M059J (cell line): ENCODE measurements at regions not wholly inside any gene's neighbourhood (a gene's known extent, or its start where the extent isn't known, plus 50 kb on each side); places are given as distances from the start of the nearest gene placed in this dataset.
"Not testable (repeated sequence)": the region's sequence is repeated elsewhere in the genome, so short reads cannot be mapped to it uniquely, and the experiment has no call there.

Source experiments
- DNase-seq: peaks from one replicate; pipeline ENCODE4 v3.0.0-alpha.2; 2012; ENCODE audit warnings: low read depth

DNA sequence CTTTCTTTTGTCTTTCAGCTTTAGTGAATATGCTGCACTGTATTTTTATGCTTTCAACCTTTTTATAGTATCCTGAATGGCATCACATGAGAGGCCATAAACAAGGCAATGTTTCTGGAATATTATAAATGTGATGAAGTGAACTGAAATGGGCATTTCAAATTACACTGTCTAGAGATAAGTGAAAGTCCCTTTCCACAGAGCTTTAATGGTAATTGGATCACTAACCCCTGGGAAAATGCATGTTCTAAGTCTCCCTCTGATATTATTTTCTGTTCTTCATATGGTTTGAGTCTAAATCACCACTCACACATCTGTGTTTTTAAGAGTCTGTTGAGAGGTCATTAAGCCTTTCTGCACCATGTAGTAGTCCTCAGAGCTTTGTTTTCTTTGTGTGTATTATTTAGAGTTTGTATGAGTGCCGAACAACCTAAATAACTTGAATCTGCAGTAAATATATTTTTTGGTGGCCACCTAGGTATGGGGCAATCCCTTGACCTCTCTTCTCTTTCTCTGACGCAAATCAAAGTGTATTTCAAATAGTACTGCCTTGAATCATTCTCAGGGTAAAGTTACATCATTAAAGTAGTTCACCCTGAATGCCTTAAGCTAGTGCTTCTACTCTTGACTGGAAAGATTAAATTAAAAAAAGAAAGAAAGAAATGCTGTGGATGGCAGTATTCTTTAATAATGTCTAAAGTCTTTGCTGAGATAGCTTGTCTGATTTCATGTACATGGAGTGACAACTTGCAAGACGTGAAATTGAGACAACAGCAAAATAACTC, 1931.0 kb upstream of the CDH6 start:
- no peak for DNase-seq

DNA sequence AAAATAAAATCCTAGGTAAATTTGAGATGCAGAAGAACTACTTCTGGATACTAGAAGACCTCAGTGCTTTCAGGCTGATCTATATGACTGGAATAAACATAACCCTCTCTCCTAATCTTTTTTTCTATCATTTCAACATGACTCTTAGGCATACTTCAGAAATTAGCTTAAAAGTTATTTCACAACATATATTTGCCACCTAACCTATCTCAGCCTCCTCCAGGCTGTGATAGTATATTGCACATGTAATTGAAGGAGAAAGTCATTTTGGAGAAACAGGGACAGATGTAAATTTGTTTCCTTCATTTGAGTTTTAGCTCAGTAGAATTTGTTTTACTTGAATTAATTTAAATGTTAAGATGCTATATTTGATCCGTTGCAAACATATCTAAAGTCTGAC, 1932.3 kb upstream of the CDH6 start:
- no peak for DNase-seq

DNA sequence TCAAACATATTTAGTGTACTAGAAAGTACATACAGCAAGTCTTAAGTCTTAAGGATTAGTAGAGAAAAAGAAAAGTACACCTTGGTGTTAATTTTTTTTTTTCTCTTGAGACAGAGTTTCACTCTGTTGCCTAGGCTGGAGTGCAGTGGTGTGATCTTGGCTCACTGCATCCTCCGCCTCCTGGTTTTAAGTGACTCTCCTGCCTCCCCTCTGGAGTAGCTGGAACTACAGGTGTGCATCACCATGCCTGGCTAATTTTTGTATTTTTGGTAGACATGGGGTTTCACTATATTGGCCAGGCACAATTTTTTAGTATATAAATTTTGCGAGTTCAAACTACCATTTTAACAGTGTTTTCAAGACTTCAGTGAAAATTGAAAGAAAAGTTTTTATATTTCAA, 1941.1 kb upstream of the CDH6 start:
- DNase-seq = no peak

DNA sequence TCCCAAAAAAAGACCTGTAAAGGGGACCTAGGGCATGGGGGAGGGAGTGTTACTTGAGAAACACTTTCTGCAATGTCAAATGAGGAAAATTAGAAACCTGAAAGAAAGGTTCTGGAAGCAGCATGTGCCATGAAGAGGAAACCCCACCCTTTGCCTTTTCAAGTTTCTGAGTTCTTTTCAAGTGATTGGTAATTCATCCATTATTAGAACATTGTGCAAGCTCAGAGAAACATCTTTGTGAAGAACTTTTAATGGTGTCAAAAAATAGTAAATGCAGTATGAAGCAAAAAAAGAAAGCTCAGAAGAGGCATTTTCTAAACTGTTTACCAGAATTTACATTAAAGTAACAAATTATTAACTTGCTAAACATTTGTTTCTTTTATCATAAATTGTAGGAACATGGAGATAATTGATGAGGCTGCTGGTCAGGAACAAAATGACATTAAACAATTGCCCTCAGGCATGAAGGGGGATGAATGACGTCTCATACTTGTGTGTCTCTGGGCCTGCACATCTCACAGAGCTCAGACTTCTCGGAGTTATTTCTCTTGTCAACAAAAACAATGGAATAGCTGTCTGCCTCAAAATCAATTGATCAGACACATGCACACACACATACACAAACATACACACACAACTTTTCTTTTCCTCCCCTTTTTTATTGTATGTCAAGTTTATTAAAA, 1946.0 kb upstream of the CDH6 start:
- no peak for DNase-seq

DNA sequence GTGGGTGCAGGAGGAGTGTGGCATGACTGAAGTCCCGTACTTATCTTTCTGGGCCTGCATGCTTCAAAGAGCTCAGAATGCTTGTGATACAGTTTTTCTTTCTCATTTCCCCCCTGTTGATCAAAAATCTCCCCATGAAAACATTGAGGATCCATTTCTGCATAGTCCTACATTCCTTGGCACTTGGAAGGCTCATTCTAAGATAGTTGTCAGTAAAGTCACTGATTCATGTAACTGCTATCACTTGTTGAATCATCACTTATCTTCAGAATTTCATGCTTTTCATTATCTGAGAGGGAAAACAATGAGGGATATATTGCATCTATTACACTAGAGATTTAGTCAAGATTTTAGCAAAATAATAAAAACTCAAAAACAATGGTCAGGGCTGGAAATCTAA, 1953.1 kb upstream of the CDH6 start:
- no peak for DNase-seq

DNA sequence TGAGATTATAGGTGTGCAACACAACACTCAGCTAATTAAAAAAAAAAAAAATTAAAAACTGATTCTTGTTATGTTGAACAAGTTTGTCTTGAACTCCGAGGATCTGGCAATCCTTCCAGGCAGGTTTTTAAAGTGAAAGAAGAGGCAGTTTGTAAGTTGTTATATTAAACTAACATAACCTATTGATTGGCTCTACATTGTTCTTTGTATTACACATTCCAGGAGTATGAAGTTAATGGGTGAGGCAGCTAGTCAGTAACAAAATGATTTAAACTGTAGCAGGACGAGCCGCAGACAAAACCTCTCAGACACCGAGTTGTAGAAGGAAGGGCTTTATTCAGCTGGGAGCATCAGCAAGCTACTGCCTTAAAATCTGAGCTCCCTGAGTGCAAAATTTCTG, 1953.9 kb upstream of the CDH6 start:
- no peak for DNase-seq

DNA sequence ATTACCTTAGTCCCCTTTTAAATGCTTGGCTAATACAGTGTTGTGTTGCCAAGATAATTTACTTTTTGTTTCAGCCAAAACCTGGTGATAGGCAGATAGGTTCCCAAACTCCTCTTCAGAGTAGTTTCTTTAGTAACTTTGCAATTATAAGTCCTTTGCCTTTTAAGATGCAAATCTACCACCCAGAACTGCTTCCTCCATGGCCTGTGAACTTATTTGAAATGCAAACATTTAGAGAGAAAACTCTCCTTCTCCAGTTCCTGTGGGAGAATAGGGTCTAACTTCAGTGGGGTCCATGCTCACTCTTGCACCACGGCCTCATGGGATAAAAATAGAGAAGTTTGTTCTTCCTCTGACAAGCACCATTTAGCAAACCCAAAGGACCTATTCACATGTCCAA, 1955.4 kb upstream of the CDH6 start:
- DNase-seq = no peak

DNA sequence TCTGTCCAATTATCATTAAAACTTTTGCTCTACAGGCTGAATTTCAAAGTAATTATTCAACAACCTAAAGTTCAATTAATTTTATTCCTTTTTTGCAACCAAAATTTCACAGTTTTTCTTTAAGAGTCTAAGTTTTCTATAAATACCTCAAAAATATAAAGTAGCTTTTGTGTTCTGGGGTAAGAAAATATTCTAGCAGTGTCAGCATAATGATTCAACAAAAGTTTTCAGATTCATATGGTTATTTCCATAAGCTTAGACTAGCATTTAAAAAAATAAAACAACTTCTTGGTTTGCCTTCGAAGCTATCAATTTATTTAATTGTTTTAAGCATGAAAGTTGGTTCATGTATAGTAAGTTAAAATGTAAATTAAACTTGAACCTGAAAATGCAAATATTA, 1962.3 kb upstream of the CDH6 start:
- no peak for DNase-seq

DNA sequence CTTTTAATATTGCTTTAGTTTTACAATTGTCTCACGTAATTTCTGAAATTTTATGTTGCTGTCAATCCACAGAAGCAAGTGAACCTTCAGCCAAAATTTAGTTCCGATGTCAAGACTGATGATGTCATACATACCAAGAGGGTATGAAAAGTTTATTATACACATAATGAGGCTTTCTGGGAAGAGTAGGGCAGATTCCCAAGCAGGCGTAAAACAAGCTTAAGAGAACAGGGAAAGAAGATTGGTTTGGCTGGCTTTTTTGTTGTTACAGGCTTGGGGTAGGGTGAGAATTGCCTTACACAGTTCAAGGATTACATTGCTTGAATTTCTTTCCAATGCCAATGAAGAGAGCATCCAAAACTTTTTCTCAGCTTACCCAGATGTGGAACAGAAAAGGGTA, 1962.9 kb upstream of the CDH6 start:
- no peak for DNase-seq

DNA sequence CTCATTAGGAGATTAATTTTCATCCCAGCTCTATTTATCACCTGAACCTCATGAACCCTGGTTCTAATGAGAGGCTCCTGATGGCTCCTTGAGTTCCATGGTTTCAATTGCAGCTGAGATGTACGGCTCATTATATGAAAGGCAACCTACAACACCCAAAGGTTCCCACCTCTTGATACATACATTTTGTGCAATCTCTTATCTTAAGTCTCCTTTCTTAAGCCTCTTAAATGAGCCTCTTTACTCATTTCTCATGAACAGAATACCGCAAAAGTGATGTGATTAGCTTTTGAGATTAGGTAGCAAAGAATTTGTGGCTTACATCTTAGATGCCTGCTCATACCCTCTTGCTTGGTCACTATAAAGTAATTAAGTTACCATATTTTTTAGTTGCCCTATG, 1964.0 kb upstream of the CDH6 start:
- DNase-seq = no peak

DNA sequence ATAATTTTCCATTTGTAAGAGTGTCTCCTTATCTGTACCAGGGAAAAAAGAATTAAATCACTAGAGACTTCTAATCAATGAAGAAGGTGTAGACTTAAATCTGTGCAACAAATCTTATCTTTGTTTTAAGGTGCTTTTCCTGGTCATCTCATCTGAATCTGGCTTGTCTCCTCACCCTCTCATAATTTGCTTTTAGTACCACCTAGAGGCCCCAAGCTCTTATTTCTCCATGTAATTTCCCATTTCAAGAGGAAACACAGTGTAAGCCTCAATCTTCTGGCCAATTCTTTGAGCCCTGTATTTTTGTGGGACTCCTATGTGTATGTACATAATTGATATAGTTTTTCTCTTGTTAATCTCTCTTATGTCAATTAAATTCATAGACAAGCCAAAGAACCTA, 1975.3 kb upstream of the CDH6 start:
- no peak for DNase-seq

DNA sequence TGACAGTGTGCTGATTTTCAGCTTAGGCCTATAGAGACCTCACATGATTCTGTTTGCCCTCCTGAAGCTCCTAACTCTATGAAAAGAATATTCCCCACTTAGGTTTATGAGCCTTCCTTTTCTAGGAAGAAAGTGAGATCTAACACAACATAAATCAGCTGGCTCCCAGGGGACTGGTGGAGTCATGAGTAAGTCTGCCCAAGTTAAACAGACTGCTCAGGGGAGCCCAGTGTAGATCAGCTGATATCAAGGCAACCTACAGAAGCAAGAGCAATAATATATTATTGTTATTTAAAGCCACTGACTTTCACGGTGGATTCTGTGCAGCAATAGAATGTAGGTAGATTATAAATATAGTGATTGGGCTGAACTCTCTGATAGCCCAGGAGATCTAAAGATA, 1978.6 kb upstream of the CDH6 start:
- no peak for DNase-seq

DNA sequence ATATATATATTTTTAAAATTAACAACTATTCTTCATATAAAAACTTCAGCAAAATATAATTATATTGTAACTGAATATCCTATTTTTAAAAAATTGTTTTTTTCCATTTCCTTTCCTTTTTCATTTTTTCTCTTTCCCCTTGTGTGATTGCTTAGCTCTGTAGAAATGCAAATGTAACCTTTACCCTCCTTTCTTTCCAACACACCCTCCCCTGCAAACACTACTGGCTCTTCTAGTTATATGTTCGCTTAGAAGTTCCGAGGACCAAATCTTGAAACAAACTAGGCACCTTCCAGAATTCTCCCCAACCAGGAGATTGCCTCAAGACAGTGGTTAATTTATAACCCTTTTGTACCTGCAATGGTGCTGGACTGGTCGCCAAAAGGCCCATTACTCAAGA, 1980.0 kb upstream of the CDH6 start:
- DNase-seq = no peak

DNA sequence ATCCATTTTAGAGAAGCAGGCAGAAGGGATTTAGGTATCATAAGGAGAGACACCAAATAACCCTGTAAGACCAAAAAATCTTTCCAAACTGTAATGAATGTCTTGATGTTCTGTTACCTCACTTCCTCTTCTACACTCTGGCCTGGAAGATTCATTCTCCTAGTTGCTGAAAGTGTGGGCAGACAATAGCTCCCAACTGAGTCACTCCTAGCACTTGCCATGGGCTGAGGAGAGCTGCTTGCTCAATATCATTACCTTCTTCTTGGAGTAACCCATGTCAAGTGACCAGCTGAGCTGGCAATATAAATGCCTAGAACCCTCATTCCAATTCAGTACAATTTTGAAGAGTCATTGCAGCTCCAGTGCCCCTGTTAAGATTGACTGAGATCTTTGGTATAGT, 1985.5 kb upstream of the CDH6 start:
- DNase-seq = no peak

DNA sequence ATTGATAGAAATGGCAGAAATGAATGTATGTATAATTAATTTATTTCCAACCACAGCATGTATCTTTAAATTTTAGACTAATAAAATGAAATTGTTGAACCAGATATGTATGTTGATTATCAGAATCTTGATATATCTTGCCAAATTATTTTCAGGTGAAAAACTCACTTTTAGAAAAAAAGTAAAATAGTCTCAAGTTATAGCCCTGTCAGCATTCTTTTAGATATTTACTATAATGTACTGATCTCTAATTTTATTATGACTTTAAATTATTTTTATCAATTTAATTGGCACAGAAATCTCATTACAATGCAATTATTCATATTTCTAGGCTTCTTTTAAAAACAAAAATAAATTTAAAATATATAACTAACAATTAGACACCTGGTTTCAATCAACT, 1990.4 kb upstream of the CDH6 start:
- DNase-seq = no peak

DNA sequence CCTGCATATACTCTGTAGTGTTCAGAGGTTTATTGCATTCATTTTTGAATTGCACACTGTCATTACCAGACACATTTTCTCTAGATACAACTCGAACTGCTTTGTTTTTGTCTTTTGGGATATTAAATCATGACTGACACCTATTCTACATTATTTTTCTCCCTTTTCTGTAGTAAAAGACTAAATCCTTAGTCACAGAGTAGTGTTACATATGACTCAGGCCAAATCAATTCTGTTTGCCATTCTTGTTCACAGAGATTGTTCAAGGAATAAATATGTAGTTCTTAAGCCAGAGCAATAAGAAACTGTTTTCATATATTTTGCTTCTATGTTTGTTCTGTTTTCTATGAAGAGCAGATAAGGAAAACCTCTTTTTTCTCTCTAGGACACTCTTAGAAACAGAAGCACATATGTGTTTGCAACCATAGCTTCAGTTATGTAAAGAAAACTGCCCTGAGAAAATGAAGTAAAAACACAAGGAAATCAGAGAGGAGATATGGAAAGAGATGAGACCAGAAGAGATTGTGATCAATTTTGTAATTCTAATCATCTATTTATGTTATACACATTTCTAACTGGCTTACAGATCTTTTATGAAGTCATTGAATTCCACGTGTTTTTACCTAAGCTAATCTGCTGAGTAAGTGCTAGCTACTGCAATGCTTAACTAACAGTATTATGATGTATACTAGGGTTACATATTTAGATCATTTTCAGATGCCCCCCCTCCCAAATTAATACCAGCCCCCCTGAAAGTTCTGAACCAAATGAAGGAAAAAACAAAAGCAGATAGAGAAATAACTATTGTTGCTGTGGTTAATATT, 1995.6 kb upstream of the CDH6 start:
- DNase-seq = peak; percentile 1

DNA sequence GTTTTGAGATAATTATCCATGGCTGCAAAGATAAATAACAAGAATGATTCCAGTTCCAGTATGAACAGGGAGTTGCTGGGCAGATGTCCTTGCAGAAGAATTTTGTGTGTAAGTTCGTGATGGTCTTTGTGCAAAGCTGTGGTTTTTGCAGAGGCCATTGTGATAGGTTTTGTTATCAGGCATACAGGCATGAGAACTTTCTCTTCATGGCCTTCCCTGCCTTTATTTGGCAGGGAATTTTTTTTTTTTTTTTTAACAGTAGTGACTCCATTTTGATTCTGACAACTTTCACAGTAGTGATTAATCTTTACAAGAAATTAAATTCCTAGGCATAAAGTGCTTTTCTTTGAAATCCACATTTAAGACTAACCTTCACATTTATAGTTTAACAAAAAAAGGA, 1999.5 kb upstream of the CDH6 start:
- DNase-seq = no peak

DNA sequence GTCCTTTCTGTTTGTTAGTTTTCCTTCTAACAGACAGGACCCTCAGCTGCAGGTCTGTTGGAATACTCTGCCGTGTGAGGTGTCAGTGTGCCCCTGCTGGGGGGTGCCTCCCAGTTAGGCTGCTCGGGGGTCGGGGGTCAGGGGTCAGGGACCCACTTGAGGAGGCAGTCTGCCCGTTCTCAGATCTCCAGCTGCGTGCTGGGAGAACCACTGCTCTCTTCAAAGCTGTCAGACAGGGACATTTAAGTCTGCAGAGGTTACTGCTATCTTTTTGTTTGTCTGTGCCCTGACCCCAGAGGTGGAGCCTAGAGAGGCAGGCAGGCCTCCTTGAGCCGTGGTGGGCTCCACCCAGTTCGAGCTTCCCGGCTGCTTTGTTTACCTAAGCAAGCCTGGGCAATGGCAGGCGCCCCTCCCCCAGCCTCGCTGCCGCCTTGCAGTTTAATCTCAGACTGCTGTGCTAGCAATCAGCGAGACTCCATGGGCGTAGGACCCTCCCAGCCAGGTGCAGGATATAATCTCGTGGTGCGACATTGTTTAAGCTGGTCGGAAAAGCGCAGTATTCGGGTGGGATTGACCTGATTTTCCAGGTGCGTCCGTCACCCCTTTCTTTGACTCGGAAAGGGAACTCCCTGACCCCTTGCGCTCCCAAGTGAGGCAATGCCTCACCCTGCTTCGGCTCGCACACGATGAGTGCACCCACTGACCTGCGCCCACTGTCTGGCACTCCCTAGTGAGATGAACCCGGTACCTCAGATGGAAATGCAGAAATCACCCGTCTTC, 2002.0 kb upstream of the CDH6 start:
- not testable (repeated sequence) for DNase-seq

DNA sequence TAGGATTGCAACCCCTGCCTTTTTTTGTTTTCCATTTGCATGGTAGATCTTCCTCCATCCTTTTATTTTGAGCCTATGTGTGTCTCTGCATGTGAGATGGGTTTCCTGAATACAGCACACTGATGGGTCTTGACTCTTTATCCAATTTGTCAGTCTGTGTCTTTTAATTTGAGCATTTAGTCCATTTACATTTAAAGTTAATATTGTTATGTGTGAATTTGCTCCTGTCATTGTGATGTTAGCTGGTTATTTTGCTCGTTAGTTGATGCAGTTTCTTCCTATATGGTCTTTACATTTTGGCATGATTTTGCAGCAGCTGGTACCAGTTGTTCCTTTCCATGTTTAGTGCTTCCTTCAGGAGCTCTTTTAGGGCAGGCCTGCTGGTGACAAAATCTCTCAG, 2003.1 kb upstream of the CDH6 start:
- DNase-seq = not testable (repeated sequence)

DNA sequence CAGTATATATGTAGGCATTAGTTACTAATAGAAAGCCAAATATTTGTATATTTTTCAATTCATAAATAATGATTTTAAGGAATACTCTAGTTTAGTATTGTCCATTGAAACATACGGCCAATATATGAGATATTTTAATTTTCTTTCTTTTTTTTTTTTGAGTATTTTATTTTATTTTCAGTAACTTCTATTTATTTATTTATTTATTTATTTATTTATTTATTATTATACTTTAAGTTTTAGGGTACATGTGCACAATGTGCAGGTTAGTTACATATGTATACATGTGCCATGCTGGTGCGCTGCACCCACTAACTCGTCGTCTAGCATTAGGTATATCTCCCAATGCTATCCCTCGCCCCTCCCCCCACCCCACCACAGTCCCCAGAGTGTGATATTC, 2007.1 kb upstream of the CDH6 start:
- DNase-seq = not testable (repeated sequence)

DNA sequence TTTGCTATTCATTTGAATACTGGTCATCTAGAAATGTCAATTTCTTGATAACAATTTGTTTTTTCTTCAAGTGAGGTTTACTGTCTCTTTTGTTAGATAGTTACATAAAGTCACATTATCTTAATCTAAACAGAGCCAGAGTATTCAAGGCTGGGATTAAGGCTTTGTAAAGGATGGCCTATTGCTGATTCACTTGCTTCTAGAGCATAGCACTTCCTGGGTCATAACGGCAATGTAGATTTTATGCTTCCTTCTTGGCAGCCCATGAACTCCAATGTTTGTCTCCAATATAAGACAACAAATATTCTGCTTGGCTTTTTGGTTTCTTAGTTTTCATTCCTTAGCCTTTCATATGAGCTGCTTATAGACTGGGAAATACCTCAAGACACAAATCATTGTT, 2007.9 kb upstream of the CDH6 start:
- no peak for DNase-seq

DNA sequence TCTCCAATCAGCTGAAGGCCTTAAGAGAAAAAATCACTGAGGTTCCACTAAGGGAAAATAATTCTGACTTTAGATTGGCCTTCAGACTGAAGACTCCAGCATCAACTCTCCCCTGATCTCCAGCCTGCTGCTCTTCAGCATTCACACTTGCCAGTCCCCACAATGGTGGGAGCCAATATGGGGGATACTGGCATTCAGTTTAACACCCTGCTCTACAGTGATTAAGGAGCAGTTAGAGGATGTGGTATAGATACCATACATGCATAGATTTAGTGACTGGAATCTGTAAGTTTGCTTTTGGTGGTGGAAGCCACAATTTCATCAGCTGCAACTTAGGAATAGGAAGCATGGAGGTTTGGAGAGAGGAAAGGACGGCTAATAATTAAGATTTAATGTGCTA, 2017.7 kb upstream of the CDH6 start:
- DNase-seq = no peak
